OCI-LY7 (cell line): ENCODE measurements at regions not wholly inside any gene's neighbourhood (a gene's known extent, or its start where the extent isn't known, plus 50 kb on each side); places are given as distances from the start of the nearest gene placed in this dataset.

Experiments
- CTCF ChIP-seq: fragments of 200-600 bp; sonication (generic); conservative IDR thresholded peaks from 2 replicates; pipeline ENCODE4 v1.5.1; 2014; ENCODE audit warnings: mild to moderate bottlenecking, antibody characterized with exemption, low read length, moderate library complexity, mixed read lengths
- EZH2phosphoT487 ChIP-seq: fragments of 200-600 bp; sonication (generic); IDR thresholded peaks from 2 replicates; pipeline ENCODE4 v1.6.1; 2018; ENCODE audit warnings: low read depth, borderline replicate concordance, mild to moderate bottlenecking, mixed run types, antibody characterized with exemption, low read length, moderate library complexity, mixed read lengths

GRCh38 chr15:35934383-35935049 is 388.6 kb upstream of the DPH6 start:
- TF ChIP-seq CTCF: no peak
- TF ChIP-seq EZH2phosphoT487: no peak
